HT1080 (cell line): ENCODE measurements at regions not wholly inside any gene's neighbourhood (a gene's known extent, or its start where the extent isn't known, plus 50 kb on each side); places are given as distances from the start of the nearest gene placed in this dataset.

Experiments
- DNase-seq: peaks from one replicate; pipeline ENCODE4 v3.0.0-alpha.2; 2015; ENCODE audit warnings: low read depth

GRCh38 chr20:23232679-23233308 lies 117.8 kb upstream of the NXT1 start:
- no peak for DNase-seq

- DNase-seq: no peak
These were observed 118.4 kb upstream of the NXT1 start for GRCh38 chr20:23232219-23232581.

- DNase-seq: peak; percentile 46
These were observed 118.9 kb upstream of the NXT1 start for GRCh38 chr20:23231561-23232218.

- DNase-seq: no peak
These were observed 119.7 kb upstream of the NXT1 start for GRCh38 chr20:23230766-23231385.

- no peak for DNase-seq
These were observed 120.6 kb upstream of the NXT1 start for GRCh38 chr20:23229989-23230388.

GRCh38 chr20:23228912-23229311 lies 121.7 kb upstream of the NXT1 start:
- no peak for DNase-seq

- no peak for DNase-seq
These were observed 122.6 kb upstream of the NXT1 start for GRCh38 chr20:23227976-23228375.

- DNase-seq: no peak
These were observed 123.3 kb upstream of the NXT1 start for GRCh38 chr20:23227274-23227673.

GRCh38 chr20:23226612-23227265 lies 123.9 kb upstream of the NXT1 start:
- no peak for DNase-seq

GRCh38 chr20:23225407-23226060 lies 125.1 kb upstream of the NXT1 start:
- DNase-seq: peak; percentile 75

GRCh38 chr20:23224806-23225205 lies 125.8 kb upstream of the NXT1 start:
- no peak for DNase-seq

- no peak for DNase-seq
These were observed 126.5 kb upstream of the NXT1 start for GRCh38 chr20:23223908-23224580.

GRCh38 chr20:23222531-23223200 lies 127.9 kb upstream of the NXT1 start:
- no peak for DNase-seq

- no peak for DNase-seq
These were observed 130.9 kb upstream of the CD93 start for GRCh38 chr20:23217023-23217422.

GRCh38 chr20:23215344-23215995 lies 129.3 kb upstream of the CD93 start:
- no peak for DNase-seq

- no peak for DNase-seq
These were observed 128.8 kb upstream of the CD93 start for GRCh38 chr20:23214903-23215302.

- no peak for DNase-seq
These were observed 126.4 kb upstream of the CD93 start for GRCh38 chr20:23212464-23212995.

- no peak for DNase-seq
These were observed 125.9 kb upstream of the CD93 start for GRCh38 chr20:23212011-23212410.

GRCh38 chr20:23211164-23211563 lies 125.0 kb upstream of the CD93 start:
- no peak for DNase-seq
